Epithelial cell of esophagus (primary cell): ENCODE measurements at regions not wholly inside any gene's neighbourhood (a gene's known extent, or its start where the extent isn't known, plus 50 kb on each side); places are given as distances from the start of the nearest gene placed in this dataset.

Experiments used
- DNase-seq: peaks from one replicate; pipeline ENCODE4 v3.0.0; 2010; ENCODE audit warnings: low read depth
- H3K4me3 ChIP-seq: 2 replicates; pipeline ENCODE4 v1.5.1; 2011; ENCODE audit warnings: mild to moderate bottlenecking, low read length, control low read depth
- TF ChIP-seq, protein P1 (sequence below): IDR thresholded peaks from 2 replicates; pipeline ENCODE4 v1.5.1; 2011; ENCODE audit warnings: low read depth, mild to moderate bottlenecking, low read length, control low read depth, inconsistent platforms; ENCODE audit not compliant: insufficient read depth; ENCODE audit errors: missing control alignments

DNA sequence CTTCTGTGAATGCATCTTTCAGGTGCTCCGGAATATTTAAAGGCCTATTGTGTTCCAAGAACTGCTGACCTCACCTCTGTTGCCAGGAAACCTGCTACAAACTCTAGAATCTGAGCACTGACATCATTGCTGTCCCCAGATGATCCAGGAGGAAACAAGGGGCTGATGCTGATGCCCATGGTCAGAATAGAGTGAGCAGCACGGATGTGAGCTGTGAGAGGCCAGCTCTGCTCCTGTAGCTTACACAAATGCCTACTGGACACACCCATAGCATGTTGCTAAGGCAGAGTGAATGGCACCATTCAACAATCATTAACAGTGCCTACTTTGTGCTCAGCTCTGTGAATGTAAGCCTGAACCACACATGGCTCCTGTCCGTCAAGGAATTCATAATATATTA, 276.7 kb upstream of the API5 start:
- TF ChIP-seq, protein P1, sequence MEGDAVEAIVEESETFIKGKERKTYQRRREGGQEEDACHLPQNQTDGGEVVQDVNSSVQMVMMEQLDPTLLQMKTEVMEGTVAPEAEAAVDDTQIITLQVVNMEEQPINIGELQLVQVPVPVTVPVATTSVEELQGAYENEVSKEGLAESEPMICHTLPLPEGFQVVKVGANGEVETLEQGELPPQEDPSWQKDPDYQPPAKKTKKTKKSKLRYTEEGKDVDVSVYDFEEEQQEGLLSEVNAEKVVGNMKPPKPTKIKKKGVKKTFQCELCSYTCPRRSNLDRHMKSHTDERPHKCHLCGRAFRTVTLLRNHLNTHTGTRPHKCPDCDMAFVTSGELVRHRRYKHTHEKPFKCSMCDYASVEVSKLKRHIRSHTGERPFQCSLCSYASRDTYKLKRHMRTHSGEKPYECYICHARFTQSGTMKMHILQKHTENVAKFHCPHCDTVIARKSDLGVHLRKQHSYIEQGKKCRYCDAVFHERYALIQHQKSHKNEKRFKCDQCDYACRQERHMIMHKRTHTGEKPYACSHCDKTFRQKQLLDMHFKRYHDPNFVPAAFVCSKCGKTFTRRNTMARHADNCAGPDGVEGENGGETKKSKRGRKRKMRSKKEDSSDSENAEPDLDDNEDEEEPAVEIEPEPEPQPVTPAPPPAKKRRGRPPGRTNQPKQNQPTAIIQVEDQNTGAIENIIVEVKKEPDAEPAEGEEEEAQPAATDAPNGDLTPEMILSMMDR, result no peak
- no peak overlapping the region for H3K4me3 ChIP-seq
- DNase-seq, result no peak

DNA sequence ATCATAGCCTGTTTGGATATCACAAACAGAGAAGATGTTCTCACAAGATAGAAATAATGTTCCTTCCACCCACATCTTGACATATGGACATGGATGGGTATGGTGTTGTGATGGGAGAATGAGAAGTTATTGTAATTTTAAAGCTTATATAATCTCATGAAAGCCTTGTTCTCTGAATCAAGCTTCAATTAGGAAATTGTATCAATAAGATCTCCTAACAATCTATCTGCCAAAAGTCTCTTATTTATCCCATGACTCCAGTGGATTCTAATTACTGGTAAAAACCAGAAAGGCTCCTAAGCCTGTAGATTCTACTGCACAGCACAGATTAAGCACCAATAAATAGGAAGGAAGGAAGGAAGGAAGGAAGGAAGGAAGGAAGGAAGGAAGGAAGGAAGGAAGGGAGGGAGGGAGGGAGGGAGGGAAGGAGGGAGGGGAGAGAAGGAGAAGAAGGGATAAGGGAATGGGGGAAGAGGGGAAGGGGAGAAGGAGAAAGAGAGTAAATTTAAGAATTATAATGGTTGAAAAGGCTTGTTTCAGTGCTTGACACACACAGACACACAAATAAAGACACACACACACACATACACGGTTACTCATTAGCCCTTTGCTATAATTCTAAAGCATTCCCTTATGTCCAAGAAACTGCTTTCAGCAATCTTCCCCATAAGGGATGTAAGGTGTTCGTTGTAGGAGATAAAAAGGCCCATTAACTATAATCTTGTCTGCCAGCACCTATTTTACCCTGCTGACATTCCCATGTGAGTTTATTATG, 258.0 kb upstream of the API5 start:
- no peak for DNase-seq
- TF ChIP-seq, protein P1, result no peak
- no peak overlapping the region for H3K4me3 ChIP-seq

DNA sequence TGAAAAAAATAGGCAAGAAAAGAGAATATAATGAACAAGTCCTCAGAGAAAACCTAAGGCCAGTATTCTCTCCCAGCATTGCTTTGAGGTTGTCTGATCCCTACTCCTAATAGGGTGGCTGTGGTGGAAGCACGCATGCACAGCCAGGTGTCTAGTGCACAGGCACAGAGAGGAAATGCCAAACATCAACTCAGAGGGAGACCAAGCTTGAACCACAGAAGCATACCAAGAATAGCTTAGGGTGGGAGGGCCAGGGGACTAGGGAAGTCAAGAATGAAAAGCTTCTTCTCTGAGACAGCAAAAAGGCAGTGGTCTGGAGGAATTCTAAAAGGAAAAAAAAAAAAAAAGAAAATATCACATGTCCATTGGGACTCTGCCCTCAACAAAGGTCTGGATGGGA, 244.1 kb upstream of the API5 start:
- H3K4me3 ChIP-seq, result no peak overlapping the region
- DNase-seq, result no peak
- TF ChIP-seq, protein P1, result no peak

DNA sequence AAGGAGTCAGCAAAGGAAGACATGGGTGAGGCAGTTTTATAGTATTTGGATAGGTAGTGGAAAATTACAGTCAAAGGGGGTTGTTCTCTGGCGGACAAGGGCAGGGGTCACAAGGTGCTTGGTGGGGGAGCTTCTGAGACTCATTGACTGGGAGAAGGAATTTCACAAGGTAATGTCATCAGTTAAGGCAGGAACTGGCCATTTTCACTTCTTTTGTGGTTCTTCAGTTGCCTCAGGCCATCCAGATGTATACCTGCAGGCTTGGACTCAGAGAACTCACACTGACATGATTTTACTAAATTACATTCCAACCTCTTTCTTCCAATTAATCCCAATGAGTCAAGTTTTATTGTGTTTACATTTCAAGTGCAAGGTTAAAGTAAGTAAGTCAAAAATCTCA, 240.5 kb upstream of the API5 start:
- no peak overlapping the region for H3K4me3 ChIP-seq
- DNase-seq, result no peak
- TF ChIP-seq, protein P1, result no peak

DNA sequence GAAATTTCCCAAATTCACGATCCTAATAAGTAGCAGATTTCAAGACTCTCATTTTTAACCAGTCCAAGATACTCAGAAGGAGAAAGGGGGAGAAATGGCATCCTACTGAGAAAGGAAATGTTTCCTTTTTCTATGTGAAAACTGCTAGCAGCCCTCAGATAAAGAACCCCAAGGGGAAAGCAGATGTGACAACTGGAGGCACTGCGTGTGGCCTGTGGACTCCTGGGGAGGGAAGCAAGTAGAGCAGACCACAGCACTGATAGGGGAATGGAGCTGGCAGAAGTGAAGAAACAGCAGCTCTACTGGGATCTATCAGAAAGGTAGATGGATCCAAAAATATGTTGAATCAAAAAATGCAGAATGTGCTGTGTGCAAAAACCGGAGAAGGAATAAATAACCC, 239.7 kb upstream of the API5 start:
- H3K4me3 ChIP-seq, result no peak overlapping the region
- DNase-seq, result no peak
- TF ChIP-seq, protein P1, result no peak

DNA sequence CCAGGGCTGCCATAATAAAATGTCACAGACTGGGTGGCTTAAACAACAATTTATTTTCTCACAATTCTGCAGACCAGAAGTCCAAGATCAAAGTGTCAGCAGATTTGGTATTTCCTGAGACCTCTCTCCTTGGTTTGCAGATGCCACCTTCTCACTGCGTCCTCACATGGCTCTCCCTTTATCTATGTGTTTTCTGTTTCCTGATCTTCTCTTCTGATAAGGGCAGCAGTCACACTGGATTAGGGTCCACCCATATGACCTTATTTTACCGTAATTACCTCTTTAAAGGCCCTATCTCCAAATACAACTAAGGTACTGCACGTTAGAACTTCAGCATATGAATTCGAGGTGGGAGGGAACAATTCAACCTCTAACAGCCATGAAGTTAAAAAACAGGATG, 238.9 kb upstream of the API5 start:
- no peak for DNase-seq
- no peak overlapping the region for H3K4me3 ChIP-seq
- TF ChIP-seq, protein P1, result no peak

DNA sequence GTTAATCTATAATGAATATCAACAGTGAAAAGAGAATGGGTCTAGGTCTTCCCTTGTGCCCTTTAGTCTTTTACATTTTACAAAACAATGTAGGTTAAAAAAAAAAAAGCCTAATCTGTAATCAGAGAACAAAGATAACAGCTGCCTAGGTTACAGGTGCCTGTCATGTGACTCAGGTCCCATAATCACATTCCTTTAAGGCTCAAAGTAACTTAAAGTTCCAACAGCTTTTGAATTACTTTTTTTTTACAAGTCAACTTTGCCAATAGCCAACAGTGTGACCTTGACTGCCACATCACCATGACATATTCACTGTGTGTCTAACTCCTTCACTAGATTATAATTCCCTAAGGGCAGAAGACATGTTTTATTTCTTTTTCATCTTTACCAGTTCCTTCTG, 237.0 kb upstream of the API5 start:
- TF ChIP-seq, protein P1, result no peak
- no peak overlapping the region for H3K4me3 ChIP-seq
- no peak for DNase-seq
